ENCODE measurements at regions not wholly inside any gene's neighbourhood (a gene's known extent, or its start where the extent isn't known, plus 50 kb on each side); places are given as distances from the start of the nearest gene placed in this dataset.

- Histone ChIP-seq H3T11ph (ENCODE audit: low read length) (no peak overlapping the region), H3K79me2 (ENCODE audit: insufficient read depth, low read length) (no peaks in the 10 kb centered on the region), H3K23me2 (ENCODE audit: insufficient read length, low read depth, low read length, poor library complexity, severe bottlenecking) (no peaks in the 10 kb centered on the region), H3K18ac (ENCODE audit: insufficient read length, low read depth, low read length) (no peak overlapping the region), H3K9ac (ENCODE audit: extremely low read depth, insufficient read length, low read length) (no peak overlapping the region), H3K56ac (ENCODE audit: insufficient read length, low read depth, low read length) (no peak overlapping the region), H2BK15ac (ENCODE audit: low read depth, low read length) (no peak overlapping the region), H4K20me1 (ENCODE audit: control insufficient read depth, insufficient read depth, insufficient read length) (no peaks in the 10 kb centered on the region), H2BK120ac (ENCODE audit: low read depth, low read length, poor library complexity, severe bottlenecking) (no peak overlapping the region), H2BK20ac (ENCODE audit: low read depth, low read length, poor library complexity, severe bottlenecking) (no peak overlapping the region), H4K91ac (ENCODE audit: insufficient read length, low read depth, low read length) (no peak overlapping the region), H2AFZ (ENCODE audit: low read length) (no peak overlapping the region), H3K14ac (ENCODE audit: insufficient read depth, low read length) (no peak overlapping the region), H3K27me3 (ENCODE audit: insufficient read depth, low read length) (no peaks in the 10 kb centered on the region), H3K27ac (ENCODE audit: insufficient read length, low read depth, low read length) (no peak overlapping the region), H4K8ac (replicated peaks; ENCODE audit: insufficient read length, low read depth, low read length) (no peak overlapping the region), H3K9me3 (ENCODE audit: control insufficient read depth, low read depth, low read length) (no peaks in the 10 kb centered on the region), H3K4ac (ENCODE audit: low read depth, low read length) (no peak overlapping the region), H2AK5ac (ENCODE audit: insufficient read length, low read length) (no peak overlapping the region), H4K5ac (ENCODE audit: insufficient read length, low read depth, low read length) (no peak overlapping the region), H2BK12ac (ENCODE audit: insufficient read length, low read depth, low read length) (no peak overlapping the region), H3K4me1 (ENCODE audit: insufficient read depth, low read length) (no peaks in the 10 kb centered on the region), H2BK5ac (ENCODE audit: insufficient read length, low read length) (no peak overlapping the region), H3K23ac (ENCODE audit: insufficient read length, low read depth, low read length) (no peak overlapping the region), H3K4me2 (ENCODE audit: insufficient read depth, insufficient read length, low read length) (no peak overlapping the region), H3K79me1 (ENCODE audit: insufficient read depth, low read depth, low read length, poor library complexity, severe bottlenecking) (no peaks in the 10 kb centered on the region)
- Mint-ChIP-seq H3K27ac (no peak overlapping the region; a peak in 1 of 7 replicates), H3K36me3 (ENCODE audit: insufficient read depth in 1 of 3, low read depth in 3 of 3) (no peaks in the 10 kb centered on the region), H3K9me3 (no peaks in the 10 kb centered on the region), H3K4me1 (peaks cover 30 to 34% of the 10 kb centered on the region in 2 experiments), H3K27me3 (ENCODE audit: low read depth) (peaks cover 1% of the 10 kb centered on the region), H3K4me3 (no peak overlapping the region)
- WGBS (ENCODE audit: extremely low coverage, insufficient read length, low lambda C conversion rate) = no CpG with 5 or more reads among the region's 2 CpGs
- no peak for TF ChIP-seq CTCF (conservative IDR thresholded peaks at IDR 0.05)
- no peak for DNase-seq
Observed at GRCh38 chr13:50596776-50597203, 246.7 kb downstream of the DLEU7 start.

Data from H9 (cell line).